CD4-positive, alpha-beta T cell treated with Interleukin-2 at 100 ng/mL for 4 hours (primary cell): ENCODE measurements at regions not wholly inside any gene's neighbourhood (a gene's known extent, or its start where the extent isn't known, plus 50 kb on each side); places are given as distances from the start of the nearest gene placed in this dataset.

Experiments used
- DNase-seq: peaks from one replicate; pipeline ENCODE4 v3.0.0-alpha.2; 2020; ENCODE audit warnings: low spot score

- no peak for DNase-seq
Observed at GRCh38 chr16:79653373-79653891, 52.9 kb upstream of the MAF start.

- DNase-seq: no peak
Observed at GRCh38 chr16:79651363-79651762, 50.8 kb upstream of the MAF start.
